ENCODE measurements at regions not wholly inside any gene's neighbourhood (a gene's known extent, or its start where the extent isn't known, plus 50 kb on each side); places are given as distances from the start of the nearest gene placed in this dataset.

- TF ChIP-seq CTCF (conservative IDR thresholded peaks at IDR 0.05; ENCODE audit: low read depth, low read length) = no peak
- TF ChIP-seq EZH2 (IDR thresholded peaks at IDR 0.05; ENCODE audit: borderline replicate concordance, low read depth, low read length, poor library complexity, severe bottlenecking) = no peak
These were observed 392.7 kb downstream of the UQCRFS1 start for GRCh38 chr19:28820289-28820688.
